IMR-90 (cell line): ENCODE measurements at regions not wholly inside any gene's neighbourhood (a gene's known extent, or its start where the extent isn't known, plus 50 kb on each side); places are given as distances from the start of the nearest gene placed in this dataset.
"Not testable (repeated sequence)": the region's sequence is repeated elsewhere in the genome, so short reads cannot be mapped to it uniquely, and the experiment has no call there.

ENCODE experiments used
- ATAC-seq: fragments of 200-7000 bp; cut with Tn5 transposase; 2 replicates; pipeline ENCODE4 v1.9.1; 2020; ENCODE audit warnings: low read depth, mild to moderate bottlenecking, moderate library complexity
- BruUV-seq: library from RNA; stranded (reverse); fragments of 400-500 nt; replicated peaks from 2 replicates; lab custom pipeline; 2021; lab: Mats Ljungman, UMichigan
- CTCF ChIA-PET: fragments of 300-600 bp; formaldehyde crosslinking; extraction: SDS; loops from one replicate; lab custom pipeline; 2021; ENCODE audit warnings: antibody characterized with exemption; lab: Yijun Ruan, JAX
- POLR2A ChIA-PET: fragments of 300-600 bp; sonication (Branson Sonifier 250); formaldehyde crosslinking; loops from one replicate; lab custom pipeline; 2022; ENCODE audit warnings: antibody characterized with exemption; ENCODE audit not compliant: unreplicated experiment; lab: Charles Lee
- DNase-seq: peaks from one replicate; pipeline ENCODE4 v3.0.0; 2013
- H2AFZ ChIP-seq: replicated peaks from 2 replicates; pipeline ENCODE3; 2013; ENCODE audit warnings: low read length, mild to moderate bottlenecking; ENCODE audit not compliant: poor library complexity
- H2AK5ac ChIP-seq: 2 replicates; pipeline ENCODE4 v1.6.1; 2013; ENCODE audit warnings: low read depth, low read length, inconsistent platforms
- H2AK9ac ChIP-seq: replicated peaks from 2 replicates; pipeline ENCODE3; 2013; ENCODE audit warnings: mild to moderate bottlenecking, low read depth, low read length, moderate library complexity; ENCODE audit not compliant: poor library complexity
- H2BK120ac ChIP-seq: 2 replicates; pipeline ENCODE4 v1.6.1; 2013; ENCODE audit warnings: low read depth, low read length, inconsistent platforms
- H2BK15ac ChIP-seq: 3 replicates; pipeline ENCODE4 v1.6.1; 2013; ENCODE audit warnings: low read depth, low read length, inconsistent platforms
- H2BK20ac ChIP-seq: 2 replicates; pipeline ENCODE4 v1.6.1; 2013; ENCODE audit warnings: low read depth, mild to moderate bottlenecking, inconsistent platforms, low read length, moderate library complexity
- H2BK5ac ChIP-seq: 2 replicates; pipeline ENCODE4 v1.6.1; 2013; ENCODE audit warnings: mild to moderate bottlenecking, low read depth, low read length, inconsistent platforms; ENCODE audit not compliant: poor library complexity, severe bottlenecking
- H3K14ac ChIP-seq: replicated peaks from 2 replicates; pipeline ENCODE4 v1.6.1; 2013; ENCODE audit warnings: low read depth, low read length, inconsistent platforms
- H3K18ac ChIP-seq: 2 replicates; pipeline ENCODE4 v1.6.1; 2013; ENCODE audit warnings: low read depth, low read length, control low read depth
- H3K23ac ChIP-seq: 2 replicates; pipeline ENCODE4 v1.6.1; 2013; ENCODE audit warnings: low read depth, low read length, inconsistent platforms
- H3K27ac ChIP-seq: 2 replicates; pipeline ENCODE4 v1.5.1; 2013; ENCODE audit warnings: mild to moderate bottlenecking, control low read depth, low read length; ENCODE audit not compliant: insufficient read depth
- H3K27me3 ChIP-seq: 2 replicates; pipeline ENCODE4 v1.6.1; 2013; ENCODE audit warnings: low read length; ENCODE audit not compliant: control insufficient read depth, insufficient read depth
- H3K36me3 ChIP-seq: 2 replicates; pipeline ENCODE4 v1.6.1; 2013; ENCODE audit warnings: low read length, mixed read lengths; ENCODE audit not compliant: control insufficient read depth, insufficient read depth
- H3K4ac ChIP-seq: 2 replicates; pipeline ENCODE4 v1.6.1; 2013; ENCODE audit warnings: low read depth, low read length, inconsistent platforms
- H3K4me1 ChIP-seq: 2 replicates; pipeline ENCODE4 v1.6.1; 2013; ENCODE audit warnings: low read length, mixed read lengths; ENCODE audit not compliant: control insufficient read depth, insufficient read depth
- H3K4me2 ChIP-seq: 2 replicates; pipeline ENCODE4 v1.6.1; 2013; ENCODE audit warnings: low read depth, mild to moderate bottlenecking, control low read depth, low read length, moderate library complexity
- H3K4me3 ChIP-seq: 2 replicates; pipeline ENCODE4 v1.5.1; 2013; ENCODE audit warnings: low read depth, mild to moderate bottlenecking, control low read depth, low read length, moderate library complexity; ENCODE audit not compliant: insufficient read depth
- H3K56ac ChIP-seq: 2 replicates; pipeline ENCODE4 v1.6.1; 2013; ENCODE audit warnings: low read length, inconsistent platforms; ENCODE audit not compliant: insufficient read depth; ENCODE audit errors: extremely low read depth
- H3K79me1 ChIP-seq, 2 experiments: 2 replicates each; pipeline ENCODE4 v1.6.1; 2013; ENCODE audit warnings: low read length in 2 of 2, inconsistent platforms in 1 of 2, low read depth in 1 of 2
- H3K9ac ChIP-seq: 2 replicates; pipeline ENCODE4 v1.6.1; 2013; ENCODE audit warnings: low read depth, low read length, control low read depth
- H3K9me1 ChIP-seq: 2 replicates; pipeline ENCODE4 v1.6.1; 2013; ENCODE audit warnings: low read length, inconsistent platforms; ENCODE audit not compliant: insufficient read depth
- H3K9me3 ChIP-seq: 2 replicates; pipeline ENCODE4 v1.6.1; 2013; ENCODE audit warnings: low read length; ENCODE audit not compliant: control insufficient read depth, insufficient read depth
- H4K20me1 ChIP-seq: 2 replicates; pipeline ENCODE4 v1.6.1; 2013; ENCODE audit warnings: low read length, inconsistent platforms; ENCODE audit not compliant: insufficient read depth
- H4K5ac ChIP-seq: 2 replicates; pipeline ENCODE4 v1.6.1; 2013; ENCODE audit warnings: mild to moderate bottlenecking, low read depth, low read length, control low read depth
- H4K8ac ChIP-seq, 2 experiments: 2 replicates each; pipeline ENCODE4 v1.6.1; 2013; ENCODE audit warnings: low read depth in 2 of 2, low read length in 2 of 2, control low read depth in 1 of 2, inconsistent platforms in 1 of 2
- H4K91ac ChIP-seq: 2 replicates; pipeline ENCODE4 v1.6.1; 2013; ENCODE audit warnings: low read depth, low read length, inconsistent platforms; ENCODE audit not compliant: insufficient read depth
- WGBS, 2 experiments: methylation state at CpG; one replicate each; pipeline versions ENCODE4 v1.1.5 to v1.1.7; 2013; ENCODE audit warnings: missing lambda C conversion rate in 2 of 2; ENCODE audit not compliant: insufficient read length in 1 of 2; ENCODE audit errors: extremely low coverage in 2 of 2; 5-methylcytosine and 5-hydroxymethylcytosine counted together
- dilution Hi-C: fragments of 300-500 bp; cut with HindIII; formaldehyde crosslinking; loops from one replicate; pipeline ENCODE4 v1.14.3; 2018; ENCODE audit warnings: low sequenced_read_pairs; ENCODE audit not compliant: unreplicated experiment
- in situ Hi-C: fragments of 300-500 bp; cut with MboI; formaldehyde crosslinking; loops from 3 replicates; pipeline ENCODE4 v1.14.3; 2019; ENCODE audit warnings: low sequenced_read_pairs, inconsistent platforms, mixed read lengths
- intact Hi-C: fragments of 100-400 bp; cut with micrococcal nuclease; formaldehyde crosslinking; loops from 2 replicates; pipeline ENCODE4 v1.10.0; 2022

DNA sequence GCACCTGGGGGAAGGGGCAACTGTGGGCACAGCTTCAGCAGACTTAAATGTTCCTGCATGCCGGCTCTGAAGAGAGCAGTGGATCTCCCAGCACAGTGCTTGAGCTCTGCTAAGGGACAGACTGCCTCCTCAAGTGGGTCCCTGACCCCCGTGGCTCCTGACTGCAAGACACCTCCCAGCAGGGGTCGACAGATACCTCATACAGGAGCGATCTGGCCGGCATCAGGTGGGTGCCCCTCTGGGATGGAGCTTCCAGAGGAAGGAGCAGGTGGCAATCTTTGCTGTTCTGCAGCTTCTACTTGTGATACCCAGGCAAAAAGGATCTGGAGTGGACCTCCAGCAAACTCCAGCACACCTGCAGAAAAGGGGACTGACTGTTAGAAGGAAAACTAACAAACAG, 871.5 kb downstream of the DIAPH3 start:
- H3K4me2 ChIP-seq, CTCF ChIA-PET: not testable (repeated sequence)

More for the DNA sequence above, 871.5 kb downstream of the DIAPH3 start:
- H2AFZ ChIP-seq, H2AK9ac ChIP-seq, H3K36me3 ChIP-seq, POLR2A ChIA-PET, BruUV-seq, H4K5ac ChIP-seq, H2BK120ac ChIP-seq, ATAC-seq, H3K27ac ChIP-seq, H2BK15ac ChIP-seq, H3K23ac ChIP-seq, H3K9ac ChIP-seq, H2BK5ac ChIP-seq, H3K4ac ChIP-seq, H3K4me1 ChIP-seq, H4K8ac ChIP-seq, intact Hi-C loops, H4K20me1 ChIP-seq, H3K14ac ChIP-seq, H4K91ac ChIP-seq, H3K27me3 ChIP-seq, H3K9me3 ChIP-seq, H3K18ac ChIP-seq, H3K79me1 ChIP-seq, H2AK5ac ChIP-seq, dilution Hi-C loops, H3K56ac ChIP-seq, H2BK20ac ChIP-seq, H3K4me3 ChIP-seq, H3K9me1 ChIP-seq, in situ Hi-C loops, DNase-seq: not testable (repeated sequence)
- whole genome bisulfite sequencing, 2 experiments = 80% methylated on average over 1 of the region's 5 CpGs; no CpG with 5 or more reads in 1 of the 2 experiments
